Dedifferentiated amniotic fluid mesenchymal stem cell (primary cell): ENCODE measurements at regions not wholly inside any gene's neighbourhood (a gene's known extent, or its start where the extent isn't known, plus 50 kb on each side); places are given as distances from the start of the nearest gene placed in this dataset.
"Not testable (repeated sequence)": the region's sequence is repeated elsewhere in the genome, so short reads cannot be mapped to it uniquely, and the experiment has no call there.

Source experiments
- DNase-seq: peaks from one replicate; pipeline ENCODE4 v3.0.0-alpha.2; 2016; ENCODE audit errors: extremely low spot score

DNA sequence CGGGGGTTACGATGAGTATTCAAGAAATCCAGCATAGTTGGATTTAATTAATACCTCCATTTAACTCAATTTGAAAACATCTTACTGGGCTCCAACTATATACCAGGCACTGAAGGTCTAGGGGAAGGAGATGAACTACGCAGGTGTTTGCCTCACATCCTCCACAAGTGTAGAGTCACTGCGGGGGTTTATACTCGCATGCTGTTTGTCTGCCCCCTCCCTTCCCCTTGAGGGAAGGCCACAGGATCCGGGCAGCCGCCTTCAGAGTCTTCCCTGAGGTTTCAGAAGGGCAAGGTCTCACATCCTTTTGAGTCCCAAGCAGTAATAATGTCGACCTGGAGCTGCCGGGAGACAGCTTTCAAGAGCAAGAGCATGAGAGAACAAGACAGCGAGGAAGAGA, 142.4 kb upstream of the GALNT2 start:
- DNase-seq = no peak

DNA sequence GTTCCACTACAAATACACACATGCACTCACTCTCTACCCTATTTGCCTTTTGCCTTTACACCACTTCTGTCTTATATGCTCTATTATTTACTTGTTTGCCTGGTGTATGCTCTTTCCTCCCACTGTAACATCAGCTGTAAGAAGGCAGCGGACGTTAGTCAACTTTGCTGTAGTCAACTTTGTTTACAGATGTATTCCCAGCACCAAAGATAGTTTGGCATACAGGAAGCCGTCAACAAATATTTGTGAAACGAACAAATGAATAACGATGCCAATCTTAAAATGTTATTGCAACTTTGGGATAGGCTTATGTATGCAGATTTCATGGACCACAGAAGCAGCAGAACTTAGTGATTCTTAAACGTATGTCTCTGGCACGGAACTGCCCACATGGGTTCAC, 138.3 kb upstream of the GALNT2 start:
- DNase-seq = no peak

DNA sequence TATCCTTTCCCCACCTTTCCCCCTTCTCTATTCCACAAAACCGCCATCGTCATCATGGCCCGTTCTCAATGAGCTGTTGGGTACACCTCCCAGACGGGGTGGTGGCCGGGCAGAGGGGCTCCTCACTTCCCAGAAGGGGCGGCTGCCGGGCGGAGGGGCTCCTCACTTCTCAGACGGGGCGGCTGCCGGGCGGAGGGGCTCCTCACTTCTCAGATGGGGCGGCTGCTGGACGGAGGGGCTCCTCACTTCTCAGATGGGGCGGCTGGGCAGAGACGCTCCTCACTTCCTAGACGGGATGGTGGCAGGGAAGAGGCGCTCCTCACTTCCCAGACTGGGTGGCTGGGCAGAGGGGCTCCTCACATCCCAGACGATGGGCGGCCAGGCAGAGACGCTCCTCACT, 135.3 kb upstream of the GALNT2 start:
- DNase-seq = not testable (repeated sequence)

DNA sequence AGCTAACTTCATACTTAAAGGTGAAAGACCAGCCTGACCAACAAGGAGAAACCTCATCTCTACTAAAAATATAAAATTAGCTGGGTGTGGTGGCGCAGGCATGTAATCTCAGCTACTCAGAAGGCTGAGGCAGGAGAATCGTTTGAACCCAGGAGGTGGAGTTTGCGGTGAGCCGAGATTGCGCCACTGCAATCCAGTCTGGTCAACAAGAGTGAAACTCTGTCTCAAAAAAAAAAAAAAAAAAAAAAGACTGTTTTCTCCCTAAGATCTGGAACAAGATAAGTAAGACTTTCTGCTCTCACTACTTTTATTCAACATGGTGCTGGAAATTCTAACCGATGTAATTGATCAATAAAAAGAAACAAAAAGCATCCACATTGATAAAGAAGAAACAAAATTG, 131.9 kb upstream of the GALNT2 start:
- not testable (repeated sequence) for DNase-seq

DNA sequence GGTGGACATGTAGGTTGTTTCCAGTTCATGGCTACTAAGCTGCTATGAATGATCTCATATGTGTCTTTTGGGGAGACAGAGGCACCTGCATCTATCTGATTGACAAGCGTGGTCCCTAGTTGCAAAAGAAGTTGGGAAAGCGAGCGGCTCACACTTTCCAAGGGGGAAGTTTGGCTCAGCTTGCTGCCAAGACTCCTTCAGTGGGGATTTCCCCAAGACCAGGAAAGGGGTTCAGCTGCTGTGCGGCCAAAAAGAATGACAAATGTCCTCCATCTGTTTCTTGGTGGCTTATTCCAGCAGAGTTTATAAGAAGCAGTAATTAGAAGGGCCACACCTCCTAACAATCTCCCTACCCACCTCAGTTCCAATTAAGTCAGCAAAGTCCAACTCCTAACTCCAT, 128.5 kb upstream of the GALNT2 start:
- DNase-seq = no peak

DNA sequence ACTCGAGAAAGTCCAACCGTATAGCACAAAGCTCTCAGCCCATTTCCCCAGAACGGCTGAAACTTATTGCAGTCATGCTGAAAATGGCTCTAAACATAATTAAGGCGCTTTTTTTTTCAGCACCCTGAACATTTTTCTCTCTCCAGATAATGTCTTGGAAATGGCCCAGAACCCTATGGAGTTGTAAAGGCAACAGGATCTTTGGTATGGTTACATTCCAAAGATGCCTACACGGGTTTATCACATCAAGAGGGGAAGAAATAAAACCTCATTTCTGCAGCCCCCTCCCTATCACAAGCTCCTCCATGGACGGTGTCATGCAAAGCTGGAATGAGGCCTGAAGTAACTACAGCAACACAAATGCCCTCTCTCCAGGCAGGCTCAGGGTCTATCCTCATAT, 126.4 kb upstream of the GALNT2 start:
- peak; percentile 36 for DNase-seq

DNA sequence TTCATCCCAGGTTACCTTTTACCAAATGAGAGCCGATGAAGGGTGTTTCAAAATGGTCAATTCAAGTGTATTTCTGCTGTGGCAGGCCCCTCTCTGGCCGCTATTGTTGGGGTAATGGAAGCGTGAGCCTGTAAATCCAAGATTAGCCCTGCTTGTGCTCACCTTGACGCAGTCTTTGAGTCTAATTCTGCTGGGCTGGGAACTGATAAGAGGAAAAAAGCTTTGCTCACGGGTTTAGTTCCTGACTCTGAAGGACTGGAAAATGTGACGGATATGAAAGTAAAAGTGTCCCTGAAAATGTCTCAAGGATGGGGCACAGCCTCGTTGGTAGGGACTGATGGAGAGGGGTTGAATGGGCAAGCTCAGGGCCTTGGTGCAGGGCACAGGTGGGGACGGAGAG, 125.9 kb upstream of the GALNT2 start:
- no peak for DNase-seq

DNA sequence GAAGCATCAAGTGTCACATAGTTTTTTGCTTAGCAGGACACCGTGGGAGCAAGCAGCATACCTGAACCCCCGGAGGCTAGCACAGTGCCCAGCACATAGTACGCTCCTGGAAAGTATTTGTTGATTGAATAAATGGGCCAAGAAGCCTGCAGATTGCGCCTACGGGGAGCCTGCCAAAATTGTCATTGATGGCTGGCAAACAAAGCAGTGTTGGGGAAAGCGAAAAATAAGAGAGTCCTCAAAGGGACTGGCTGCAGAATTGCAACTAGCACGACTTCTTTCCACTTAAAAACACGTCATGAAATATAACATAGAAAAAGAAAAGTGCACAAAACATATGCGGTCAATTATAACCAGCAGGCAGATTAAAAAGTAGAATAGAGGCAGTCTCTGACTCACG, 125.2 kb upstream of the GALNT2 start:
- DNase-seq = no peak

DNA sequence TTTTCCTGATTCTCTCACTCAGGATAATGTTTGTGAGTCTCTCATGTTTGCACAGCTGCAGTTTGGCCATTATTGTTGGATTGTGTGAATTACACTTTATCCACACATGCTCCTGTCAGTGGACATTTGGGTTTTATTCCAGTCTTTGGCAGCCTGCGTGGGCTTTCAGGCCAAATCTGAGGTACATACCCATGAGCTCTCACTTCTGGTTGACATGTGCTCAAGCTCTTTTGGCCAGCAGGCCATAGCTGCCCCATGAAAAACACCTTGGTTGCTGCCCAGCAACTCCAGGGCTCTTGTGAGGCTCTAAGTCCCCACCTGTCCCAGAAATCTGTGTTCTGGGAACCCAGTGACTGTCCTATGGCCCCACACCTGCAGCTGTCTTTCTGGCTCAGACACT, 124.5 kb upstream of the GALNT2 start:
- no peak for DNase-seq

GRCh38 chr1:229943148-229943714, 123.8 kb upstream of the GALNT2 start:
- DNase-seq = no peak

- DNase-seq = no peak
These were observed 122.9 kb upstream of the GALNT2 start for GRCh38 chr1:229943988-229944743.

DNA sequence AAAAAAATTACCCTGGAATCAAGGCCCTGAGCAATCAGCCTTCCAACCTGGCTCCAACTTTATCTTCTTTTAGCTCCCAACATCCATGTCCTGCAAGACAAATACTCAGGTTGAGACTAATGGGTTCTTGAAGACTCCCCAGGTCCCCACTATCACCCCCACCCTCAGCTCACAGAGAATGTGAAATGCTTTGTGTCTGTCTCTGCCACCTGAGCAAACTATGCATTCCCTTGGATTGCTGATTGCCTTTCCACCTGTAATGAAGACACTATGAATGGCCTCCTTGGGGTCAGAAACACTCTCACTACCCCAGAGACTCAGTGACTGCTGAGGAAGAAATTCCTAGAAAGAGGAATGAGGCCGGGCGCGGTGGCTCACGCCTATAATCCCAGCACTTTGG, 121.2 kb upstream of the GALNT2 start:
- no peak for DNase-seq

GRCh38 chr1:229947968-229948367, 119.1 kb upstream of the GALNT2 start:
- no peak for DNase-seq

DNA sequence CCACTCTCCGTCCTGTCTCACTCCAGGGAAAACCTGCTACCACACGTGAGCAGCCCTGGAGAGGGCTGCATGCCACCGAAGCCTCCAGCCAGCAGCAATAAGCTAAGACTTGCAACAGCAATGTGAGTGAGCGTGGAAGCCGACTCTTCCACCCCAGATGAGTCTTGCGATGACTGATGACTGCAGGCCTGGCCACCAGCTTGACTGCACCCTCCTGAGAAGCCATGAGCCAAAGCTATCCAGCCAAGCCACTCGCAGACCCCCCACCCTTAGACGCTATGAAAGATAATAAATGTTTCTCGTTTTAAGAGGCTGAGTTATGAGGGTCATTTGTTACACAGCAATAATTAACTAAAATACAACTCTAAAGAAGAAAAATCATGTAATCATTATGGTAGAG, 118.6 kb upstream of the GALNT2 start:
- no peak for DNase-seq

- DNase-seq = no peak
These were observed 117.5 kb upstream of the GALNT2 start for GRCh38 chr1:229949500-229949899.

GRCh38 chr1:229950020-229950419, 117.0 kb upstream of the GALNT2 start:
- DNase-seq = no peak

- DNase-seq = no peak
These were observed 116.1 kb upstream of the GALNT2 start for GRCh38 chr1:229950908-229951307.

DNA sequence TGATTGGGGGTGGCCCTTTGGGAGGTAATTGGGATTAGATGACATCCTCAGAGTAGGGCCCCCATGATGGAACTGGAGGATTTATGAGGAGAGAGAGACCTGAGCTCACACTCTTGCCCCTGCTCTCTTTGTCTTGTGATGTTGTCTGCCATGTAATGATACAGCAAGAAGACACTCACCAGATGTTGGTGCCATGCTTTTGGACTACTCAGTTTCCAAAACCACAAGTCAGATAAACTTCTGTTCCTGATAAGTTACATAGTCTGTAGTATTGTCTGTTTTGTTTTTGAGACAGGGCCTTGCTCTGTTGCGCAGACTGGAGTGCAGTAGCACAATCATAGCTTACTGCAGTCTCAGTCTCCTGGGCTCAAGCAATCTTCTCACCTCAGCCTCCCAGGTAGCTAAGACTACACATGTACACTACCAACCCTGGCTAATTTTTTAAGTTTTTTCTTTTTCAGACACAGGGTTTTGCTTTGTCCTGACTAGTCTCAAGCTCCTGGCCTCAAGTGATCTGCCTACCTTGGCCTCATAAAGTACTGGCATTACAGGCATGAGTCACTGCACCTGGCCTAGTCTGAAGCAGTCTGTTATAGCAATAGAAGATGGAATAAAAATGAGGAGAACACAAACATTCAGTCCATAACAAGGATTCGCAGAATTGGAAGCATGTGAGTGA, 115.0 kb upstream of the GALNT2 start:
- no peak for DNase-seq

DNA sequence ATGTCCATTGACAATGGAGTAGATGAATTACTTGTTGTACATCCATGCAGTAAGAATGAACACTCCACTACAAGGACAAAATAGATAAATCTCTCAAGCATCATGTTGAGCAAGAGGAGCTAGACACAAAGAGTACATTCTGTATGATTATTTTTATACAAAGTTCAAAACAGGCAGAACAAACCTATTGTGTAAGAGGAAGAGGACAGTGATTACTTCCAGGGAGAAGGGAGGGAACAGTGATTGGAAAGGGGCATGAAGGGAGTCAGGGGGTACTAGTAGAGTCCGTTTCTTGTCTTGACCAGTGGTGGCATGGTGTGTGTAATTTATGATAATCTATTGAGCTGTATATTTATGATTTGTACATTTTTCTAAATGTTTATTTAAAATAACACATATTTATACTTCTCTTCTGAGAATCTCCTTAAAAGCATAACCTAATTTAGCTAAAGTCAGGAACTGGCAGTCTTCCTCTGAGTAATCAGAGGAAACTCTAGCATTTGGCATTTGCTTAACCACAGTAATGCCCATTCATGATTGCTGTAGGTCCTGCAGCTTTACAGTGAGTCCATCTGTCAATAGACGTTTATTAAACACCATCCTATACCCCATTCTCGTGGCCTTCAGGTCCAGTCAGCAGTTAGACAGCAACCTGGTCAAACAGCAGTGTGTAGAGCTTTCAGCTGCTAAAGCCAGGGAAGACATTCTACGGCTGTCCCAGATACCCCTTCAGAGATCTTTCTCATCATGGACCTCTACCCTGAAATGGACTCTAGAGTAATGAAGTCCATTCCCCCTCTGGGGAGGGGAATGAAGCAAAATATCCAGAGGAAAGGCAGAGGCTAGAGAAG, 114.1 kb upstream of the GALNT2 start:
- DNase-seq = no peak

- DNase-seq = no peak
These were observed 113.2 kb upstream of the GALNT2 start for GRCh38 chr1:229953736-229954326.

DNA sequence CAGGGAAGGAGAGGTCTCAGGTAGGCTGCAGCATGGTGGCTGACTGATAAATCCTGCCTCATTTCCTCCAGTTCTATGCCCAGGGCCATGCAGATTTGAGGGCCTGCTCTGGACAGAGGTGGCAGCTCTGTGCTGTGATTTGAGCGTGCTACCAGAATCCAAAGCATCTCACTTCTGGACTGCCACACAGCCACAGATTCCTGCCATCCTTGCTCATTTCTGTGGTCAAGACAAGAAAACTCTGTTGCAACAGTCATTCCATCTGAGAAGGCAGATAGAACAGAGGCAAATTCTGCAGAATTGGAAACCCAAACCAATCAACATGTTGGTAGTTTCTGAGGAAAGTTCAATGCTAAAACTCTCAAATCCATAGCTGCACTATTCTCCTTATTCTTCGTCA, 102.8 kb upstream of the GALNT2 start:
- DNase-seq = no peak

DNA sequence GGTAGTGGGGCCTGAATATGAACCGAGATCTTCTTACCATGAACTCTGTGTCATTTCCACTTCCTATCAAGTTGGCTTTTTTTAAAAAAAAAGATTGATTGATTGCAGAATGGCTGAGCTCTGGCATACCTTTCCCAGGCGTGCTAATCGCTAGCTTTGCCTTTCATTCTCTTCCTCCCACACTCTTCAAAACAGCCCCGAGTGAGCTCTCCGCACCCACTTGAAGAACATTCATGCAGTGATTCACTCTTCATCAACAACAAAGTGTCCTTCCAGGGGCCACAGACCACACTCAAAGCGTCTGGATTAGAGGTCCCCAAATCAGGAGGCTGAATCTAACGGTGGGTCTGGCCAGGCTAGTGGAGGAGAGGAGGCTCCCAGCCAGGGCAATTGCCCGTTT, 96.3 kb upstream of the GALNT2 start:
- no peak for DNase-seq
